ENCODE measurements at regions not wholly inside any gene's neighbourhood (a gene's known extent, or its start where the extent isn't known, plus 50 kb on each side); places are given as distances from the start of the nearest gene placed in this dataset.

DNA sequence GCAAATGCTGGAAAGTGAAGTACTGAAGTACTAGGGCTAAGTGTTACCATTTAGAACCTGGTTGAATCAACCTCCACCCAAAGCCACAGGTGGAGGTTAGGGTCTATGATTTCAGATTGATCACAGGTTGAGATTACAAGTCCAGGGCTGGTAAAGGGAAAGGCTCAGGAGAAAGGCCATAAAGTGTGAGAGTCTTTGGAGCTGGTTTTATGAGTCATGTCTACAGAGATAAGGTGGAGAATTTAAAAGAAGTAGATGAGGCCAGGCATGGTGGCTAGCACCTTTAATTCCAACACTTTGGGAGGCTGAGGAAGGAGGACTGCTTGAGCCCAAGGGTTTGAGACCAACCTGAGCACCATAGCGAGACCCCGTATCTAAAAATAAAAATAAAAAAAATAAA, 221.7 kb upstream of the CDH11 start:
- TF ChIP-seq EZH2 (IDR thresholded peaks at IDR 0.05; ENCODE audit: low read length, missing control alignments), result no peak
- TF ChIP-seq, protein P1, sequence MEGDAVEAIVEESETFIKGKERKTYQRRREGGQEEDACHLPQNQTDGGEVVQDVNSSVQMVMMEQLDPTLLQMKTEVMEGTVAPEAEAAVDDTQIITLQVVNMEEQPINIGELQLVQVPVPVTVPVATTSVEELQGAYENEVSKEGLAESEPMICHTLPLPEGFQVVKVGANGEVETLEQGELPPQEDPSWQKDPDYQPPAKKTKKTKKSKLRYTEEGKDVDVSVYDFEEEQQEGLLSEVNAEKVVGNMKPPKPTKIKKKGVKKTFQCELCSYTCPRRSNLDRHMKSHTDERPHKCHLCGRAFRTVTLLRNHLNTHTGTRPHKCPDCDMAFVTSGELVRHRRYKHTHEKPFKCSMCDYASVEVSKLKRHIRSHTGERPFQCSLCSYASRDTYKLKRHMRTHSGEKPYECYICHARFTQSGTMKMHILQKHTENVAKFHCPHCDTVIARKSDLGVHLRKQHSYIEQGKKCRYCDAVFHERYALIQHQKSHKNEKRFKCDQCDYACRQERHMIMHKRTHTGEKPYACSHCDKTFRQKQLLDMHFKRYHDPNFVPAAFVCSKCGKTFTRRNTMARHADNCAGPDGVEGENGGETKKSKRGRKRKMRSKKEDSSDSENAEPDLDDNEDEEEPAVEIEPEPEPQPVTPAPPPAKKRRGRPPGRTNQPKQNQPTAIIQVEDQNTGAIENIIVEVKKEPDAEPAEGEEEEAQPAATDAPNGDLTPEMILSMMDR (conservative IDR thresholded peaks at IDR 0.05 in 1 of 2, IDR thresholded peaks at IDR 0.05 in 1 of 2; ENCODE audit: low read depth in 1 of 2, low read length in 2 of 2), result no peak
